ENCODE measurements at regions not wholly inside any gene's neighbourhood (a gene's known extent, or its start where the extent isn't known, plus 50 kb on each side); places are given as distances from the start of the nearest gene placed in this dataset.

DNA sequence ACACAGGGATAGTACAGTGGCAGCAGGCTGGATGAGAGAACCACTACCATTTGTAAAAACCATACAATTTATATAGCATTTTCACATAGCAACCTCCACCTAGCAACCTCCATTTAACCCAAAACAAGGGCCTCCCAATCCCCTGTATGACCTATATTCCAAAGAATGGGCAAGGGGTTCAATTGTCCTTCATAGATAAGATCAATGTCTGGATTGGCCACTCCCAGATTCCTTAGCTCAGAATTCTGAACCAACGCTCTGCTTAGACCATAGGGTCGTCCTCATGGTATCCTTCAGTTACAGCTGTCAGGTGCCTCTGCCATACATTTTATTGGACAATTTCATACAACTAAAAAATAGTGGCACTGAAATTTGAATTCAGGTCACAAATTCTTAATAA lies 166.2 kb downstream of the KCTD12 start:
- TF ChIP-seq, protein P1, sequence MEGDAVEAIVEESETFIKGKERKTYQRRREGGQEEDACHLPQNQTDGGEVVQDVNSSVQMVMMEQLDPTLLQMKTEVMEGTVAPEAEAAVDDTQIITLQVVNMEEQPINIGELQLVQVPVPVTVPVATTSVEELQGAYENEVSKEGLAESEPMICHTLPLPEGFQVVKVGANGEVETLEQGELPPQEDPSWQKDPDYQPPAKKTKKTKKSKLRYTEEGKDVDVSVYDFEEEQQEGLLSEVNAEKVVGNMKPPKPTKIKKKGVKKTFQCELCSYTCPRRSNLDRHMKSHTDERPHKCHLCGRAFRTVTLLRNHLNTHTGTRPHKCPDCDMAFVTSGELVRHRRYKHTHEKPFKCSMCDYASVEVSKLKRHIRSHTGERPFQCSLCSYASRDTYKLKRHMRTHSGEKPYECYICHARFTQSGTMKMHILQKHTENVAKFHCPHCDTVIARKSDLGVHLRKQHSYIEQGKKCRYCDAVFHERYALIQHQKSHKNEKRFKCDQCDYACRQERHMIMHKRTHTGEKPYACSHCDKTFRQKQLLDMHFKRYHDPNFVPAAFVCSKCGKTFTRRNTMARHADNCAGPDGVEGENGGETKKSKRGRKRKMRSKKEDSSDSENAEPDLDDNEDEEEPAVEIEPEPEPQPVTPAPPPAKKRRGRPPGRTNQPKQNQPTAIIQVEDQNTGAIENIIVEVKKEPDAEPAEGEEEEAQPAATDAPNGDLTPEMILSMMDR (IDR thresholded peaks at IDR 0.05; ENCODE audit: control extremely low read depth in 1 of 3, insufficient read depth in 1 of 3, low read depth in 1 of 3, low read length in 3 of 3) = no peak
- TF ChIP-seq EGR1 (IDR thresholded peaks at IDR 0.05; ENCODE audit: borderline replicate concordance, low read depth, low read length) = no peak
- no peak for TF ChIP-seq TCF12 (IDR thresholded peaks at IDR 0.05; ENCODE audit: low read depth, low read length)
- no peak for TF ChIP-seq EZH2 (IDR thresholded peaks at IDR 0.05; ENCODE audit: low read depth, low read length, severe bottlenecking)
- no peak for TF ChIP-seq KDM1A (IDR thresholded peaks at IDR 0.05; ENCODE audit: borderline replicate concordance, low read length)

Measured in H1 (cell line).